HG02759 (cell line): ENCODE measurements at regions not wholly inside any gene's neighbourhood (a gene's known extent, or its start where the extent isn't known, plus 50 kb on each side); places are given as distances from the start of the nearest gene placed in this dataset.
"Not testable (repeated sequence)": the region's sequence is repeated elsewhere in the genome, so short reads cannot be mapped to it uniquely, and the experiment has no call there.

ENCODE experiments used
- ATAC-seq: cut with Tn5 transposase; IDR thresholded peaks from one replicate; pipeline ENCODE4 v1.9.1; 2021; ENCODE audit warnings: mild to moderate bottlenecking, moderate library complexity; ENCODE audit not compliant: unreplicated experiment

DNA sequence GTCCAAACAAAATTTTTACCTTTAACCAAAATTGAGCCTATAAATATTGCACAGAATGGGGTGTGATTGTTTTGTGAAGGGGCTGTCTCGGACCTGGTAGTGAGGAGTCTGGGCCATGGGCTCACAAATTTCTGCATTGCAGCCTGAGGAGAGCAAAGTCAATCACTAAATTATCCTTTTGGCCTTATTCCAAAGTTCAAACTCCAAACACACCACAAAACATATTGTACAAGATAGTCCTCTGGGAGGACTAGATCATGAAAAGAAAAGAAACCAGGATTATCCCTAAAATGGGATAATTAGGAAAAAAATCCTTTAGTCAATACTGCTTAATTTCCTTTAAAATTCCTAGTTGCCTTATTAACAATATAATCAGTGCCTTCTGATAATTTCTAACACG lies 115.5 kb downstream of the BUB3 start:
- ATAC-seq: no peak

DNA sequence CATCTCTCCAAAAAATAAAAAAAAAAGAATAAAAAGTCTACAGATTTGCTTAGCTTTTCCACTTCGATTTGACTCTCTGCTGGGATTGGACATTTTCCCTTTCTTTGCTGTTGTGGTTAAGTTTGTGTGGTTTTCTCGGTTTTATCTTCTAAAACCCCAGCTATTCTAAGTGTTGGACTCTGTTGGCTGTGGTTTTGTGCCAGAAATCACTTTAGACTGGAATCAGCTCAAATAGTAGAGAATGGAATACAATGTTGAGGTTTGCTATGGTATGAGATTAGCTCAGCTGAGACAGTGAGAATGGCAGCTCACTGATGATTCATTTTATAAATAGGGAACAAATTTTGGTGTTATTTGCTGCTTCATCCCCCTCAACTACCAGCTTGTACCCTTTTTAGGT lies 116.0 kb downstream of the BUB3 start:
- ATAC-seq: no peak

GRCh38 chr10:123270806-123271205 lies 116.6 kb downstream of the BUB3 start:
- ATAC-seq: no peak

DNA sequence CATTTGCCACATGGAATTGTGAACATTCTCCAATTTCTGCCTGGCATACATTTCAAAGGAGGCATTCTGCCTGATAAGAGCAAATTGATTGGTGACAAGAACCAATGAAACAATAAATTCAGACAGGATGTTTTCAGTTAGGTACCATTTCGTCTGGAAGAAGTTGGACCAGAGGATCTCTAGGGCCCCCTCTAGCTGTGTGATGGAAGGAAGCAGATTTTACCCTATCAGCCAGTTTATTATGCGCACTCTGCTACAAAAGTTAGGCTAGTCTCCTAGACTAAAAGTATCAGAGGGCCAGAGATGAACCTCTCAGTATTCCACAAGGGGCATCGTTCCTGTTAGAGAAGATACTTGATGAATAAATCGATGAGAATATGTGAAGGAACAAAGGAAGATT lies 118.0 kb downstream of the BUB3 start:
- ATAC-seq: no peak

GRCh38 chr10:123274306-123275135 lies 120.3 kb downstream of the BUB3 start:
- ATAC-seq: no peak

DNA sequence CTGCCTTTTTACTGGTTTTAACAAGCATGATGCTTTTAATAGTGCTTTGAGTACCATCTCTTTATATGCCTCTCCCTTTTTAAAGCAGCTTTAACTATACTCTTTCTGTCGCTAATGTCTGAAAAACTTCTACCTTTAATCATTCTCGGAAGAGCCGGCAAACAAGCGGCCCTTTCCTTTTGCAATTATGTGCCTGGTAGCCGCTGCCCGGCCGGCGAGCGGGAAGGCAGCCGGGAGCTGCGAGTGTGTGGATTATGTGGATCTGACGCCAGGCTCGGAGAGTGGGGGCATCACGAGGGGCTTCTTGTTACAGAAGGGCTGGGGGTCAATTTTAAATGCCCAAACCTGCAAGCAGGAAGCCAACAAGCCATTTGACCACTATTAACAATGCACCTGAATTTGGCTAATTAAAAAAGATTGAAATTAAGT lies 120.9 kb downstream of the BUB3 start:
- no peak for ATAC-seq

DNA sequence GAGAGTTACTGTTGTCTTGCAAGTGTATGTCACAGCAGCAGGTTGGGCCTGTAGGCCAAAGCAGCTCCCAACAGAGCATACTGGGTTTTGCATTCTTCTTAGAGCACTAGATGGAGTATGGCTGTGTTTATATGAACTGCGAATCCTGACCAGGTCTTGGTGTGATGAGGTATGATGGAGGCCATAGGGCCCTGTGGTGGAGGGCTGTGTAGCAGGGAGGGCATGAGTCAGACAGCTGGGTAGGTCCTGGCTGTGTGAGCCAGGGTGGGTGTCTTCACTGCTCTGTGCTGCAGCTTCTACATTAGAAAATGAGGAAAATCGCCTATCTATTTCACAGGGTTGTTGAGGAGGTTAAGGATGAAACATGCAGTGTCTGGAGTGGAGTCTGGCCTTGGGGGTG lies 124.2 kb downstream of the BUB3 start:
- no peak for ATAC-seq

DNA sequence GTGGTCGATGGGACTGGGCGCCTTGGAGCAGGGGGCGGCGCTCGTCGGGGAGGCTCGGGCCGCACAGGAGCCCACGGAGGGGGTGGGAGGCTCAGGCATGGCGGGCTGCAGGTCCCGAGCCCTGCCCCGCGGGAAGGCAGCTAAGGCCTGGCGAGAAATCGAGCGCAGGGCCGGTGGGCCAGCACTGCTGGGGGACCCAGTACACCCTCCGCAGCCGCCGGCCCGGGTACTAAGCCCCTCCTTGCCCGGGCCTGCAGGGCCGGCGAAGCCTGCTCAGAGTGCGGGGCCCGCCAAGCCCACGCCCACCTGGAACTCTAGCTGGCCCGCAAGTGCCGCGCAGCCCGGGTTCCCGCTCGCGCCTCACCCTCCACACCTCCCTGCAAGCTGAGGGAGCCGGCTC lies 129.2 kb downstream of the BUB3 start:
- not testable (repeated sequence) for ATAC-seq

- ATAC-seq: no peak
These were observed 129.8 kb downstream of the BUB3 start for GRCh38 chr10:123284022-123284421.

- ATAC-seq: no peak
These were observed 133.5 kb downstream of the BUB3 start for GRCh38 chr10:123287594-123288247.

GRCh38 chr10:123289432-123289831 lies 135.2 kb downstream of the BUB3 start:
- no peak for ATAC-seq

GRCh38 chr10:123294109-123294508 lies 139.9 kb downstream of the BUB3 start:
- ATAC-seq: no peak

GRCh38 chr10:123294886-123295285 lies 140.7 kb downstream of the BUB3 start:
- no peak for ATAC-seq

DNA sequence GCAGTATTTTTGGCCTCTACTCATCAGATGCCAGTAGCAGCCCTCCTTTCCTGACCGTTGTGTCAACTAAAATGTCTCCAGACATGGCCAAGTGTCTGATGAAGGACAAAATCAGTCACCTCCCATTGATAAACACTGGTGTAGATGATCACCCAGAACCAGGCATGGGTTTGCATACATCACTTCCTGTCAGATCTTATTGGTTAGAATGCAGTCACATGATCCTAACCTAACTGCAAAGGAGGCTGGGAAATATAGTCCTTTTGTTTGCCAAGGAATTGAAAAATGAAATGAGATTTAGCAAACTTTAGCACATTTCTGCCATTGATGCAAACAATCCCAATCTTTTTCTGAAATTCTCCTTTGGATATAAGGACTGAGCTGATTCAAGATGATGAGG lies 141.4 kb downstream of the BUB3 start:
- ATAC-seq: no peak

- ATAC-seq: no peak
These were observed 143.0 kb downstream of the BUB3 start for GRCh38 chr10:123297175-123297574.

- no peak for ATAC-seq
These were observed 144.4 kb downstream of the BUB3 start for GRCh38 chr10:123298583-123298982.

- ATAC-seq: no peak
These were observed 145.4 kb downstream of the BUB3 start for GRCh38 chr10:123299598-123299997.

- ATAC-seq: no peak
These were observed 147.1 kb downstream of the BUB3 start for GRCh38 chr10:123301077-123301857.

DNA sequence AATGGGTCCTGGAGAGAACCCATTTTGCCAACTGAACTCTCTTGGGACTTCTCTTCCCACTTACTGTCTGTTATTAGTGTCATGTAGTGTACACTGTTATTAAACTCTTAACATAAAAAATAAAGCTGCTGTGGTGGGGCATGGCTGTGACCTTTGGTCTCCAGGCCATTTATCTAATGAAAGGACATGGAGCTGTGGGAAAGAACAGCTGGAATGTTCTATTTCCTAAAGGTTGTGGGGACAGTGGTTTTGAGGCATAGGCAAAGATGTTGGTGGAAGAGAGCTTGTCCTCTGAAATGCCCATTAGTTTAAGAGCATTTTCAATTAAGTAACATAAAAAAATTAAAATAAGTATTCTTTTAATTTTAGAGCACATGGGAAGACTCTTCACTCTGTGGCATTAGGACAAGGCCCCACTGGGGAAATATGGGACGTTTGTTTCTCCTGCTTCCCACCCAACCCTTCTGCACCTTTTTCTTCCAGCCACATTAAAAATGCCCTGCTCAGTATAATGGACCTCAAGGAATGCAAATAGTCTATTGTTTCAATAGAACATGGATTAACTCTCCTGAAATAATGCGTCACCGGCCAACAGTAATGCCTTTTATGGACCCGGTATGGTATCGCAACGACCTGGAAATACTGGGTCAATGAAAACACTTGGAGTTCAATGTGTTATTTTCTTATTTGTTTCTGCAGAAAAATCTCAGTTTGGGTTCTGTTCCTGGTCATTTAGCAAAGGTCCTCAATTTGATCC lies 149.6 kb downstream of the BUB3 start:
- ATAC-seq: no peak

GRCh38 chr10:123305671-123306070 lies 151.5 kb downstream of the BUB3 start:
- no peak for ATAC-seq

DNA sequence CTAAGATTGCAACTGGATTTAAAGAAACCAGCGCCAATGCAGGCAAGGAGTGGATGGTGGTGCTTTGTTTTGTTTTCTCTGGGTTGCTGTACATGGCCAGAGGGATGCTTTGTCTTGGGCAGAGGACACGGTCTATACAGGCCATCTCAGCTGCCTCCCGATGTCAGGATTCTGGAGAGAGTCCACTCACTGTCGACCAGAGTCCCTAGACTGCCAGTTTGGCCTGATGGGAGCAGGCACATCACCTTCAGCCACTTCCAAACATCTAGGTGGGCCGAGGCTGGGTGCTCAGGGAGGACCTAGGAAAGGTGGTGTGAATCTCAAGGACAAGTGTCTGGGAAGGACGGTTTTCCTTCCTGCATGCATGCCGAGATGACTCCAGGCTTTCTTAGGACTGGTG lies 152.1 kb downstream of the BUB3 start:
- no peak for ATAC-seq
